A549 (cell line): ENCODE measurements at regions not wholly inside any gene's neighbourhood (a gene's known extent, or its start where the extent isn't known, plus 50 kb on each side); places are given as distances from the start of the nearest gene placed in this dataset.

Experiments used
- ESRRA ChIP-seq: fragments of 150-350 bp; IDR thresholded peaks from 2 replicates; pipeline ENCODE4 v1.6.1; 2014; ENCODE audit warnings: mild to moderate bottlenecking, low read length, borderline replicate concordance
- KDM5A ChIP-seq: fragments of 200-600 bp; sonication (generic); IDR thresholded peaks from 2 replicates; pipeline ENCODE4 v1.6.1; 2016; ENCODE audit warnings: antibody characterized with exemption, mild to moderate bottlenecking
- POLR2AphosphoS2 ChIP-seq: conservative IDR thresholded peaks from 2 replicates; pipeline ENCODE4 v1.6.1; 2012; ENCODE audit warnings: low read length, improper control_type of control experiment, inconsistent platforms

DNA sequence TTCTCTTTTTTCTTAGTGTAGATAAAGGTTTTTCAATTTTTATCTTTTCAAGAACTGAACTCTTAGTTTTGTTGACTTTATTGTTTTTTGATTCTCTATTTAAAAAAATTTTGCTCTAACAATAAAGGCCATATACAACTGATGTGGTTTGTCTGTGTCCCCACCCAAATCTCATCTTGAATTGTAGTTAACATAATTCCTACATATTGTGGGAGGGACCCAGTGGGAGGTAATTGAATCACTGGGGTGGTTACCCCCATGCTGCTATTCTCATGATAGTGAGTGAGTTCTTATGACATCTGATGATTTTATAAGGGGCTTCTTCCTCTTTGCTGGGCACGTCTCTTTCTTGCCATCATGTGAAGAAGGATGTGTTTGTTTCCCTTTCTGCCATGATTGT lies 199.8 kb downstream of the DHX35 start:
- TF ChIP-seq KDM5A (no peak), POLR2AphosphoS2 (no peak), ESRRA (no peak)
